Stimulated activated naive B cell treated with anti-CD40 and anti-IgM and Interleukin-4, amounts not matched to agents 10 μg/mL and 1 μg/mL and 100 μg/mL, for 72 hours (primary cell): ENCODE measurements at regions not wholly inside any gene's neighbourhood (a gene's known extent, or its start where the extent isn't known, plus 50 kb on each side); places are given as distances from the start of the nearest gene placed in this dataset.

Source experiments
- ATAC-seq, 2 donors: fragments of 150-1000 bp; cut with Tn5 transposase; replicated peaks; 2 replicates each; pipeline ENCODE4 v1.10.0; 2021; ENCODE audit warnings: moderate library complexity in 1 of 2
- DNase-seq: peaks from one replicate; pipeline ENCODE4 v3.0.0; 2021
- H3K27ac Mint-ChIP-seq: one replicate; pipeline ENCODE4 v1.8.0; 2022; ENCODE audit warnings: mild to moderate bottlenecking, mixed read lengths
- H3K27me3 Mint-ChIP-seq, 2 donors: one replicate each; pipeline ENCODE4 v1.8.0; 2022; ENCODE audit warnings: mixed read lengths in 2 of 2
- H3K36me3 Mint-ChIP-seq, 2 donors: one replicate each; pipeline ENCODE4 v1.8.0; 2022; ENCODE audit warnings: mixed read lengths in 2 of 2, mild to moderate bottlenecking in 1 of 2
- H3K4me1 Mint-ChIP-seq, 2 donors: one replicate each; pipeline ENCODE4 v1.8.0; 2022; ENCODE audit warnings: mixed read lengths in 2 of 2, mild to moderate bottlenecking in 1 of 2
- H3K4me3 Mint-ChIP-seq, 2 donors: one replicate each; pipeline ENCODE4 v1.8.0; 2022; ENCODE audit warnings: mild to moderate bottlenecking in 2 of 2, mixed read lengths in 2 of 2, moderate library complexity in 1 of 2
- H3K9me3 Mint-ChIP-seq, 2 donors: one replicate each; pipeline ENCODE4 v1.8.0; 2022; ENCODE audit warnings: mixed read lengths in 2 of 2, mild to moderate bottlenecking in 1 of 2

GRCh38 chr18:75773618-75774017 is 346.1 kb upstream of the SMIM21 start:
- no peak for ATAC-seq
- H3K9me3 Mint-ChIP-seq = peaks cover 3% of the 10 kb centered on the region in 2 donors
- no peaks in the 10 kb centered on the region for H3K4me1 Mint-ChIP-seq
- H3K27ac Mint-ChIP-seq = no peak overlapping the region
- H3K4me3 Mint-ChIP-seq = no peak overlapping the region
- H3K36me3 Mint-ChIP-seq = no peaks in the 10 kb centered on the region
- DNase-seq = no peak
- peaks cover 4 to 6% of the 10 kb centered on the region in 2 donors for H3K27me3 Mint-ChIP-seq

DNA sequence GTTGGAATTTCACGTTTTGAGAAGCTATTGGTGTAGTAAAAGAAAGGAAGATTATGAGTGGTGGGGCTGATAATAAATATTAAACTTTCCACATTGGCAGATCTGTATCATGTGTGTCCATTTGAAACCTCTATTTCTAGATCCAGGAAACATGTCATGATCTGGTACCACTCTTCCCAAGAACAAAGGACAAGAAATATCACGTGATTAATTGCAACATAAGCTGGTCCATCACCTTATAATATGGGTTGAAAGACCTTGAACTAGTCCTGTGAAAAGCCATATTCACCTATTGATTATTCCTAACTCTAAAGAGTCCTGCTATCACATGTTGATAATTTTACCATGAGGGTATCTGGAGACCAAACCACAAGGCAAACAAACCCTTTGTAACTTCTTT is 335.3 kb upstream of the SMIM21 start:
- H3K9me3 Mint-ChIP-seq = no peaks in the 10 kb centered on the region
- H3K36me3 Mint-ChIP-seq = no peaks in the 10 kb centered on the region
- no peaks in the 10 kb centered on the region for H3K4me1 Mint-ChIP-seq
- ATAC-seq (no peak), DNase-seq (no peak)
- no peak overlapping the region for H3K4me3 Mint-ChIP-seq
- no peak overlapping the region for H3K27ac Mint-ChIP-seq
- no peaks in the 10 kb centered on the region for H3K27me3 Mint-ChIP-seq

DNA sequence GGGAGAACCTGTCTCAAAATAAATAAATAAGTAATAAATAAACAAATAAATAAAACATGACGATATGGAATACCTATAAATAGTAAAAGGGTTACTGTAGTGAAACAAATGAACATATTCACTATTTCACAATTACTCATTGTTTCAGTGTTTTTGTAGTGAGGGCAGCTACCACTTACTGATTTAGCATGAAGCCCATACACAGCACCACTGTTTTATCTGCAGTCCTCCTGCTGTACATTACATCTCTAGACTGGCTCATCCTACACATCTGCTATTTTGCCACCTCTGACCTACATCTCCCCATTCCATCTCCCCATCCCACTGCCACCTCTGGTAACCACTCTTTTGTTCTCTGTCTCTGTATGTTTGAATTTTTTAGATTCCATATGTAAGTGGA is 332.7 kb upstream of the SMIM21 start:
- H3K36me3 Mint-ChIP-seq = no peaks in the 10 kb centered on the region
- no peaks in the 10 kb centered on the region for H3K4me1 Mint-ChIP-seq
- H3K27ac Mint-ChIP-seq = no peak overlapping the region
- H3K27me3 Mint-ChIP-seq = no peaks in the 10 kb centered on the region
- DNase-seq = no peak
- H3K4me3 Mint-ChIP-seq = no peak overlapping the region
- no peaks in the 10 kb centered on the region for H3K9me3 Mint-ChIP-seq
- ATAC-seq = no peak

DNA sequence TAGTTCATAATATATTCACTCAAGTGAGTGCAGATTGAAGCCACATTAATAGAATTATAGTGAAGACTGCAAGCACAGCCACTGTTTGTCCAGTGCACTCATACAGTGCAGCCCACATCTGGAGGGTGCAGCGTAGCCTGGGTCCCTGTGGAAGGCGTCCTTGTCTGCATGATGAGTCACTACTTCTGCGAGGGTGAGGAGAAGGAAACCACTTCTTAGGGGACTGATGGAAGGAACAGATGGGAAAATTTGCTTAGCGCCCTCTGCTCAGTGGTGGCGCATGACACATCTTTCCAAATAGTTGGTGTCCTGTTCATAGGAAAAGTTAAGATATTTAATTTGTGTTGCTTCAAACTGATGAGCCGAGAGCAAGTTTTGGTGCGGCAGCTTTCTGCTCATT is 330.4 kb upstream of the SMIM21 start:
- Mint-ChIP-seq H3K27ac (no peak overlapping the region), H3K9me3 (no peaks in the 10 kb centered on the region)

GRCh38 chr18:75754433-75754832 is 326.9 kb upstream of the SMIM21 start:
- Mint-ChIP-seq H3K36me3 (no peaks in the 10 kb centered on the region), H3K4me3 (no peak overlapping the region), H3K27me3 (no peaks in the 10 kb centered on the region), H3K4me1 (no peaks in the 10 kb centered on the region), H3K9me3 (no peaks in the 10 kb centered on the region), H3K27ac (no peak overlapping the region)
- DNase-seq = no peak
- no peak for ATAC-seq

More for the DNA sequence above, 330.4 kb upstream of the SMIM21 start:
- H3K4me1 Mint-ChIP-seq = no peaks in the 10 kb centered on the region
- H3K27me3 Mint-ChIP-seq = no peaks in the 10 kb centered on the region
- H3K4me3 Mint-ChIP-seq = no peak overlapping the region
- DNase-seq (no peak), ATAC-seq (no peak)
- no peaks in the 10 kb centered on the region for H3K36me3 Mint-ChIP-seq

DNA sequence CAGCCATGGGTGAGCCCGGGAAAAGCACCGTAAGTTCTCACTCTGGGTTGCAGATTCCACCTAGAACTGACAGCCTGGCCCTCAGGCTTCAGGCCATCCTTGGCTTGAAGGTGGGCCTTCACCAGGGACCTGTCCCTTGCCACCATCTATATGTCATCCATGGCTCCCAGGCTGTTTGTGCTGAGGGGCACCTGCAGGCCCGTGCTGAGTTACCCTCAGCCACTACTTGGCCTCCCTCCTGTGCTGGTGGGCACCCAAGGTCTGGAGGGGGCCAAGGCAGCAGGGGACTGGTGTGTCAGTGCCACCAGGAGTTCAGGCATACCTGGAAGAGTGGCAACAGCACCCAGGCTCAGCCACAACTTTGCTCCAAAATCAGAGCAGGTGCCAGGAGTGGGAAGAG is 326.2 kb upstream of the SMIM21 start:
- no peaks in the 10 kb centered on the region for H3K4me1 Mint-ChIP-seq
- H3K27me3 Mint-ChIP-seq = no peaks in the 10 kb centered on the region
- H3K36me3 Mint-ChIP-seq = no peaks in the 10 kb centered on the region
- no peaks in the 10 kb centered on the region for H3K9me3 Mint-ChIP-seq
- no peak for DNase-seq
- no peak overlapping the region for H3K4me3 Mint-ChIP-seq
- ATAC-seq = peak in 1 of 2 donors; percentile 4
- no peak overlapping the region for H3K27ac Mint-ChIP-seq

- H3K36me3 Mint-ChIP-seq = no peaks in the 10 kb centered on the region
- no peaks in the 10 kb centered on the region for H3K27me3 Mint-ChIP-seq
- no peaks in the 10 kb centered on the region for H3K9me3 Mint-ChIP-seq
- no peaks in the 10 kb centered on the region for H3K4me1 Mint-ChIP-seq
- H3K4me3 Mint-ChIP-seq = no peak overlapping the region
- DNase-seq (no peak), ATAC-seq (no peak)
- no peak overlapping the region for H3K27ac Mint-ChIP-seq
Measured at GRCh38 chr18:75752740-75753263, 325.3 kb upstream of the SMIM21 start.

DNA sequence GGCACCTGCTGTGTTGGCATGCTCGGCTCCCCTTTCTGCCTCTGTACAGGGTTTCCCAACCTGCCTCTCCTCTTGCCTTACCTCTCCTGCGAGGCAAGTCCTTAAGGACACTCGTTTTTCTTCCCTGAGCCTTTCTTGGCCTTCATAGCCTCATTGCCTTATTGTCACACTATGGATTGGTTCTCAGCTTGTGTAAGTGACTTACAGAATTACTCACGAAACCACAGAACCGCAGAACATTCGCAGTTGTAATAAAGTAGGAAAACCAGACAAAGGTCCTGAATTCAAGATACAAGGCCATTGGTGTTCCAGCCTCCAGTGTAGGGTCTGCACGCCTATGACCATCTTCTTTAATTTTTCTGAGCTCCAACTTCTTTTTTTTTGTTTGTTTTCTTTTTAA is 317.6 kb upstream of the SMIM21 start:
- Mint-ChIP-seq H3K4me3 (no peak overlapping the region), H3K9me3 (no peaks in the 10 kb centered on the region), H3K36me3 (no peaks in the 10 kb centered on the region), H3K4me1 (no peaks in the 10 kb centered on the region), H3K27me3 (no peaks in the 10 kb centered on the region), H3K27ac (no peak overlapping the region)
- no peak for ATAC-seq
- no peak for DNase-seq

- no peak overlapping the region for H3K4me3 Mint-ChIP-seq
- ATAC-seq = no peak
- peaks cover 0 to 5% of the 10 kb centered on the region in 2 donors for H3K9me3 Mint-ChIP-seq
- H3K27me3 Mint-ChIP-seq = no peaks in the 10 kb centered on the region
- no peaks in the 10 kb centered on the region for H3K4me1 Mint-ChIP-seq
- no peaks in the 10 kb centered on the region for H3K36me3 Mint-ChIP-seq
- DNase-seq = no peak
- no peak overlapping the region for H3K27ac Mint-ChIP-seq
Measured at GRCh38 chr18:75742516-75742915, 315.0 kb upstream of the SMIM21 start.

- no peaks in the 10 kb centered on the region for H3K27me3 Mint-ChIP-seq
- H3K9me3 Mint-ChIP-seq = peaks cover 7 to 17% of the 10 kb centered on the region in 2 donors
- no peaks in the 10 kb centered on the region for H3K36me3 Mint-ChIP-seq
- no peak overlapping the region for H3K27ac Mint-ChIP-seq
- DNase-seq = no peak
- ATAC-seq = no peak
- H3K4me3 Mint-ChIP-seq = no peak overlapping the region
- H3K4me1 Mint-ChIP-seq = no peaks in the 10 kb centered on the region
Measured at GRCh38 chr18:75739682-75740081, 312.2 kb upstream of the SMIM21 start.

DNA sequence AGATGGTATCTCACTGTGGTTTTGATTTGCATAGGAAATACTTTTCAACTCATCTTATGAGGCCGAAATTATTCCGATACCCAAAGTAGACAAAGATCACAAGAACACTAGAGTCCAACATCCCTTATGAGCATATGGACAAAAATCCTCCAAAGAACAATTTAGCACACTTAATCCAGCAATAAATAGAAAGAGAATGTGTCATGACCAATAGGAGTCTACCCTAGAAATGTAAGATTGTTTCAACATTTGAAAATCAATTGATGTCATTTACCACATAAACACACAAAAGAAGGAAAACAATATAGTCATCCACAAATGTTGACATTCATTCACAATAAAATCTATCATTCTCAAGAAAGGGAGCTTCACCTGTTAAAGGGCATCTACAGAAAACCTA is 307.8 kb upstream of the SMIM21 start:
- Mint-ChIP-seq H3K4me3 (no peak overlapping the region), H3K9me3 (peaks cover 7 to 17% of the 10 kb centered on the region in 2 donors), H3K36me3 (no peaks in the 10 kb centered on the region), H3K27me3 (peaks cover 0 to 5% of the 10 kb centered on the region in 2 donors), H3K27ac (no peak overlapping the region), H3K4me1 (no peaks in the 10 kb centered on the region)
- ATAC-seq (no peak), DNase-seq (no peak)

- no peaks in the 10 kb centered on the region for H3K36me3 Mint-ChIP-seq
- DNase-seq = no peak
- no peaks in the 10 kb centered on the region for H3K4me1 Mint-ChIP-seq
- no peak overlapping the region for H3K27ac Mint-ChIP-seq
- peaks cover 7 to 16% of the 10 kb centered on the region in 2 donors for H3K27me3 Mint-ChIP-seq
- H3K4me3 Mint-ChIP-seq = no peak overlapping the region
- no peak for ATAC-seq
- peaks cover 0 to under 1% of the 10 kb centered on the region in 2 donors for H3K9me3 Mint-ChIP-seq
Measured at GRCh38 chr18:75730249-75730648, 302.7 kb upstream of the SMIM21 start.

DNA sequence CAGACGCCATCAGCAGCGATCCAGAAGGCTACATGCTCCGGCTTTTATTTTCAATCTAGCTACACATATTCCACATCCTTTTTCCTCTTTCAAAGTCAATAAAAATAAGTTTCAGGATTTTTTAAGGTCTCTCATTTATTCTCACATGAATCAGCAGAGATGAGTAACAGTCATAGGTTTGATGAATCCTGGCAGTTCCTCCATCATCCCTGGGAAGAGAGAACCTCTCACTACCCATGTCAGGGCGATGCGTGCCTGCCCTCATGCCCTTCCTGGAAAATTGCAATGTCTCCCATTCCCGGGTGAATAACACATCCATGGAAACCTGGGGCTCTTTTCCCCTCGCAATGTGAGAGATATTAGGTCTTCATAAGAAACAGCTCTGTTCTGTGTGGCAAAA is 301.1 kb upstream of the SMIM21 start:
- no peak for DNase-seq
- H3K27me3 Mint-ChIP-seq = peaks cover 7 to 16% of the 10 kb centered on the region in 2 donors
- ATAC-seq = no peak

GRCh38 chr18:75727456-75727855 is 300.0 kb upstream of the SMIM21 start:
- H3K9me3 Mint-ChIP-seq = no peaks in the 10 kb centered on the region
- no peak overlapping the region for H3K4me3 Mint-ChIP-seq
- no peaks in the 10 kb centered on the region for H3K4me1 Mint-ChIP-seq
- no peaks in the 10 kb centered on the region for H3K36me3 Mint-ChIP-seq
- no peak overlapping the region for H3K27ac Mint-ChIP-seq
- H3K27me3 Mint-ChIP-seq = peaks cover 7 to 16% of the 10 kb centered on the region in 2 donors
- DNase-seq (no peak), ATAC-seq (peak; percentile 47 to 48)

More for the DNA sequence above, 301.1 kb upstream of the SMIM21 start:
- no peaks in the 10 kb centered on the region for H3K4me1 Mint-ChIP-seq
- no peaks in the 10 kb centered on the region for H3K36me3 Mint-ChIP-seq
- no peak overlapping the region for H3K27ac Mint-ChIP-seq
- H3K9me3 Mint-ChIP-seq = no peaks in the 10 kb centered on the region
- H3K4me3 Mint-ChIP-seq = no peak overlapping the region

- ATAC-seq (no peak), DNase-seq (no peak)
- Mint-ChIP-seq H3K27me3 (peaks cover 7 to 10% of the 10 kb centered on the region in 2 donors), H3K36me3 (no peaks in the 10 kb centered on the region), H3K4me3 (no peak overlapping the region), H3K27ac (no peak overlapping the region), H3K9me3 (peaks cover 7 to 15% of the 10 kb centered on the region in 2 donors), H3K4me1 (no peaks in the 10 kb centered on the region)
Measured at GRCh38 chr18:75723521-75724340, 296.2 kb upstream of the SMIM21 start.
